Stromal cell of bone marrow (primary cell): ENCODE measurements at regions not wholly inside any gene's neighbourhood (a gene's known extent, or its start where the extent isn't known, plus 50 kb on each side); places are given as distances from the start of the nearest gene placed in this dataset.

Experiments used
- DNase-seq: peaks from one replicate; pipeline ENCODE4 v3.0.0-alpha.2; 2012; ENCODE audit warnings: low read depth

DNA sequence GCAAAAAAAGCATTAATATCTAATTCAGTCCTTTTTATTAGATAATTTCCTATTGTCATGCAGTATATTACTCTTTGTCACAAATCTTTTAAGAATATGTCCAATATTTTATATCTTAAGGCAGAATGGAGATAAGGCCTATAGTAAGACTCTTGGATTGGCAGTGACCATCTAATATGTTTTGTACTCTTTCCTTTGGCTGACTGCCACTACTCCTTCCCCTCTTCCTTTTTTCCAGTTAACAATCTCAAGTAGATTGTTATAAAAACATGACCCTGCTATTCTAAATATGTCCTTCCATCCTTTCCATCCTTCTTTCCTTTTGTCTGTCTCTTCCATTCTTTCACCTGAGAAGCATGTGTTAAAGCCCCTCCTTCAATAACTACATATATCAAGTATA, 92.8 kb upstream of the TMEM168 start:
- DNase-seq = no peak

DNA sequence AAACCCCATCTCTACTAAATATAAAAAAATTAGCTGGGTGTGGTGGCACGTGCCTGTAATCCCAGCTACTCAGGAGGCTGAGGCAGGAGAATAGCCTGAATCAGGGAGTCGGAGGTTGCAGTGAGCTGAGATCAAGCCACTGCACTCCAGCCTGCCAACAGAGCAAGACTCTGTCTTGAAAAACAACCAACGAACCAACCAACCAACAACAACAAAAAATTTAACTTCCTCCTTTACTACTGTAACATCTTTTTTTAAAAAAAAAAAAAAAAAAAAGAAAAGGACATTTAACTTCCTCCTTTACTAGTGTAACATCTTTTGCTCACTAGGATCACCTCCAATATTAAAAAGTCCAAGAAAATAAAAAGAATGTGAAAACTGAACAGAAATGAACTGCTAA, 92.3 kb upstream of the TMEM168 start:
- no peak for DNase-seq

DNA sequence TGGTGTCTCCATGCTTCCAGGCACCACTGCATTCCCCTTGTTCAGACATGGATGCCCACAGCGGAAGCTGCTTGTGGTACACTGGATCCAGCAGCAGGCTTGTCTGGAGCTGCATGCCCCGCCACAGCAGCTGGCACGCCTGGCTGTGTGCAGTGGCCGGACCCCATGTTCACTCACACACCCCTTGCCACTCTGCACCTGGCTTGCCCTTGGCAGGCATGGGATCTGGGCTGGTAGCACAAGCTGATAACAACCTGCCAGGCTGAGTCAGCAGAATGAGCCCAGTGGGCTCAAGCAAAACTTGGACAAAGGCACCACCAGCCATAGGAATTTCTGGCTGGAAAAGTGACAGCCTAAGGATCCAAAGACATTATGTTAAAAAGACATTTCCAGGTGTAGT, 91.8 kb upstream of the TMEM168 start:
- DNase-seq = no peak

DNA sequence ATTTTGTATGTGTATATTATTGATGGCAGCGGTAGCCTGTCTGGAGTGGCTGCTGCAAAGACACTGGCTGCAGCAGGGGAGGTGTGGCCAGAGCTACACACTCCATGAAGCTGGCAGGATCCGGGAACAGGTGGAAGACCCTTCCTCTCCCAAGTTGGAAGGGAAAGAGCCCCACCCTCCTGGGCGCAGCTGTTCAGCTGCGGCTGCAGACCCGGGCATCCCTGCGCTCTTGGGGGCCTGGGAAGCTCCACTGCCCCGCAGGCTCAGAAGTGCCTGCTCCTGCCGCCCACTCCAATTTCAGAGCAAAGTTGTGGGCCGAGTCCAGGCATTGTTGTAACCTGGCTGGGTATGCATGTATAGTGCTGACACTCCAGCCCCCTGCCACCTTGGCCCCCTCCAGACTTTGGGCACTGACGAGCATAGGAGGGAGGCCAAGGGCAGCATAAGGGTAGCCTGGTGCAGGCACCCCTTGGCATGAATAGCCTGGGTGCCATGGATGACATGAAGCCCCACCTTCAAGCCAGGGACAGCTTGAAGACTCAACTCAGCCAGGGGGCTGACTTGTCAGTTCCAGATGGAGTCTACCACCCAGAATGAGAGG, 90.7 kb upstream of the TMEM168 start:
- no peak for DNase-seq

DNA sequence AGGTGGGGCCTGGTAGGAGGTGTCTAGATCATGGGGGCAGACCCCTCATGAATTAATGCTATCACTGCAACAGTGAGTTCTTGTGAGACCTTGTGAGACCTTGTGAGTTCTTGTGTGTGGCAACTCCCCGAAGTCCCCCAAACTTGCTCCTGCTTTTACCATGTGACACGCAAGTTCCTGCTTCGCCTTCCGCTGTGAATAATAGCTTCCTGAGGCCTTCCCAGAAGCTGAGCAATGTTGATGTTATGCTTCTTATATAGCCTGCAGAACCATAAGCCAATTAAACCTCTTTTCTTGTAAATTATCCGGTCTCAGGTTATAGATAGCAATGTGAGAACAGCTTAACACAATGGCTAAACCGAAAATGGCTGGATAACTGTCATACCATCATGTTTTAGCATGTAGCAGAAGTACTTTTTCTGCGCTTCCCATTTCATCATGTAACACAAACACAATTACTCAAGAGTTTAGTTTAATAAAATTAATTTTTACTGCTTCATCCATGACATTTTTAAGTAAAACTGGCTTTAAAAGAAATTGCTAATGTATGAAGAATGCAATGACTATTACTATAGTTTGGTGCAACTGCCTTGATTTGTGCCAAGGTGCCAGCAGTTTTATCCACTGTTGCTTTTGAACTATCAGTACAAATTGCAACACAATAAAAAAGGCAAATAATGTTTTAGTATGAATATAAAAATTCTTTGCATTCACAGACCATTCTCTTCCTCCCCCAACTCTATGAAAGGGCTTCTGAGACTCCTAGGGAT, 87.7 kb upstream of the TMEM168 start:
- no peak for DNase-seq

DNA sequence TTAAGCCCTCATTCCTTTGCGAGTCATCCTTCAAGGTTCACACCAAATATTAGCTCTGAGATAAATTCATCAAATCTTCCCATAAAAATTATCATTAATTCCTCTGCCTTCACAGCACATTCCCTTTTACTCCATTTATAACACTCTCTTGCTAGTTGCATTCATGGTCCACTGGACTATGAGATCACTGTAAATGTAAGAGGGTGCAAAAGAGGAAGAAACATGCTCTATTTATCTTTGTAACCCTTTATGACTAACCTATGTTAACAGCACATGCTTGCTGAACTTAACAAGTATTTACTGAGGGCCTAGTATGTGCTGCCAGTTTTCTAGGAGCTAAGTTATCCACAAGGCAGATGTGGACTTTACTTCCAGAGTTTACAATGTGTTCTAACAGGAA, 86.7 kb upstream of the TMEM168 start:
- no peak for DNase-seq

DNA sequence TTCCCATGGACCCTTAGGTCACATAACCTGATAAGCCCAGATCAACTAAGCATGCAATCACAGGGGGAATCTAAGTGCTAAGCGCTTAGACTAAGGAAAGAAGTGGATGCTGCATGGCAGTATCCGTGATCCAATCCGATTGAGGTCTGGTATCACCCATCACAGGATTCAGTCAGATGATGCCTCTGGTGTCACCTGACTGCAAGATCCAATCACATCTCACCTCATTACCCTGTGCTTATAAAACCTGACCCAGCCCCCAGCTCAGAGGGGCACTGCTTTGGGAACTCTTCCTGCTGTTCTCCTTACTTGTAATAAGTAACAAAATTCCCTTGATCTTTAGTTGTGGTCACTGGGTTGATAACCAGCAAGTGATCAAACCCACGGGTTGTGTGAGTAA, 84.7 kb upstream of the TMEM168 start:
- DNase-seq = no peak

DNA sequence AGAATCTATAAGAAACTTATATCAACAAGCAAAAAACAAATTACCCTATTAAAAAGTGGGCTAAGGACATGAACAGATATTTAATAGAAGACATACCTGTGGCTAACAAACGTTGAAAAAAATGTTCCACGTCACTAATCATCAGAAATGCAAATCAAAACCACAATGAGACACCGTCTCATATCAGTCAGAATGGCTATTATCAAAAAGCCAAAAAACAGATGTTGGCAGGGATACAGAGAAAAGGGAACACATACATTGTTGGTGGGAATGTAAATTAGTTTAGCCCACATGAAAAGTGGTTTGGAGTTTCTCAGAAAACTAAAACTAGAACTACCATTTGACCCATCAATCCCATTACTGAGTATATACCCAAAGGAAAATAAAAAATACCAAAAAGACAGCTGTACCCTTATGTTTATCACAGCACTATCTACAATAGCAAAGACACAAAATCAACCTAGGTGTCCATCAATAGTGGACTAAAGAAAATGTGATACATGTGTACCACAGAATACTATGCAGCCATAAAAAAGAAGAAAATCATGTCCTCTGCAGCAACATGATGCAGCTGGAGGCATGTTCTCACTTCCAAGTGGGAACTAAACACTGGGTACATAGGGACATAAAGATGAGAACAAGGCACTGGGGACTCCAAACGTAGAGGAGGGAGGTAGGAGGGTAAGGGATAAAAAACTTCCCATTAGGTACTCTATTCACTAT, 83.8 kb upstream of the TMEM168 start:
- no peak for DNase-seq

DNA sequence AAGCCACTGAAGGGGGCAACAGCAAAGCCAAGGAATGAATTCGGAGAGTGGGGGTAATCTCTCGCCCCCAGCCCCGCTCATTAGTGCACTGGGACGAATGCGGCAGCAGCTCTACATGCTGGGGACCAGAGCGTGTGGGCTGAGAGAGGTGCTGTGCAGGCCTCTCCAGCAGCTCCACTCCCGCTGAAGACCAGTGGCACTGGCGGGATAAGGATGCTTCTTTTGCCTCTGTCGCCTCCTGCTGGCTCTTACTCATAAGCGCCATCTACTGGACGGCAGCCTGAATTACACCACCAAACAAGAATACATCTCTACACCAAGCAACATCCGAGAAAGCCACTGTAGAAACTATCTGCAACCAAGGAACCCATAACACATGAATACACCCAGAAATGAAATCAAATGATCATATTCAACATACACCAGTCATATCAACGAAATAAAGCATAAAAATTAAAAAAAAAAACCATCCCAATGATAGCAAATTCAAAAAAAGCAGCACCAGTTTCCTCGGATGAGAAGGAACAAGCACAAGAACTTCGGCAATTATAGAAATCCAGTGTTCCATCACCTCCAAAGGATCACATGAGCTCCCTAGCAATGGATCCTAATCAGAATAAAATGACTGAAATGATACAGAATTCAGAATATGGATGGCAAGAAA, 79.0 kb upstream of the TMEM168 start:
- no peak for DNase-seq

DNA sequence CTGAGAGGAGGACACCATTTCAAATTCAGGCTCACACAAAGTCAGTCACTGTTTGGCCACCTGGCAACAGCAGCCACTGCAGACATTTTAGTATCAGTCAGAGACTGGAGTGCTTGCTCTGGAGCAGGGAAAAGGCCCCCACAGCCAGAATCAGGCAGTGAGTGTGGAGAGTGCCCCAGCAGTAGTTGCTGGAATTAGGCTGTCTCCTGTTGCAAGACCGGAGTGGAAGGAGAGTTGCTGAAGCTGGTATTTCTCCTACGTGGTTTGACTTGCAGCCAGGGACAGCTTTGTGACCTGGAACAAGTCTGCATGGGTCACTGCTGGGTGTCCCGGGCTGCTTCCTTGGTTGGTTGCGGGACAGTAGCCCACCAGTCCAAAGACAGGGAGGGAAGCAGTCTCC, 78.4 kb upstream of the TMEM168 start:
- no peak for DNase-seq

DNA sequence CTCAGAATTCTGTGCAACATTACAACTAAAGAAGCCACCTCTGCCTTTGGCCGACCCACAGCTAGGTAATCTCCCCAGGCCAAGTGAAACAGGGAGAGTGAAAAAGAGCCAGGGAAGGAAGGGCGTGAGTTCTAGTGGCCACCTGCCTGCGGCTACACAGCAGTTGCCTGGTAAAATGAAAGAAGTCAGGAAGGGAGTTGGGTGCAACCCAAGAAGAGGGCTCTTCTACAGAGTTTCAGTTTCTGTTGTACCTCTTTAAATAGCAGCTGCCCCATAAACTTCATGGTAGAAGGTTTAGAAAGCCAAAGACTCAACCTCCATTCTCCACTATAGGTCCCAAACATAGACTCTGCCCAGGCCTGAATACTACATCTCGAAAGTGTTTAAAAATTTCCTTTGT, 76.2 kb upstream of the TMEM168 start:
- no peak for DNase-seq

DNA sequence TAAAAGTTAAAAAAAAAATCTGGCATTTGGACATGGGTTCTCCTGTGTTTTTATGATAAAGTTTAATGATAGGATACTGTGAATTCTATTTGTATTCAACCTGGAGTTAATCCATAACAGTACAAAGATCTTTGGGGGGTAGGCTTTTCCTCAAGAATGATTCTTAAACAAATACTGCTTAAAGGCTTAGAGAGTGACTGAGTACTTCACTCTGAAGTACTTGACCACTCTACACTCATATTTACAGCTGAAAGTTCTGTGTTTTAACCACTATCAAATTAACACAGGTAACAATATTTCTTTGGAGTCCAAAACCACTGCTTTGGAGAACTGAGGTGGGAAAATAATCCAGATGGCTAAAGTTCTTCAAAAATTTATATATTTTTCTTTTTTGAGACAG, 74.2 kb upstream of the TMEM168 start:
- DNase-seq = no peak

DNA sequence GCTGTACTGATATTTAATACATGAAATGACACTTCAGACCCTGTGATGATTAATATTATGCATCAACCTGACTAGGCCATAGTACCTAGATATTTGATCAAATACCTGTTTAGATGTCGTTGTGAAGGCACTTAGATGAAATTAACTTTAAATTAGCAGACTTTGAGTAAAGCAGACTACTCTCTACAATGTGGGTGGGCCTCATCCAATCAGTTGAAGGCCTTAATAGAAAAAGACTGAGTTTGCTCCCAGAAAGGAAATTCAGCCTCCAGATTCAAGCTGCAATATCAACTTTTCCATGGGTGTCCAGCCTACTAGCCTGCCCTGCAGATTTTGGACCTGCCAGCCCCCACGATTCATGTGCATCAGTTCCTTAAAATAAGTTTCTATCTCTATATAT, 68.6 kb upstream of the TMEM168 start:
- no peak for DNase-seq

DNA sequence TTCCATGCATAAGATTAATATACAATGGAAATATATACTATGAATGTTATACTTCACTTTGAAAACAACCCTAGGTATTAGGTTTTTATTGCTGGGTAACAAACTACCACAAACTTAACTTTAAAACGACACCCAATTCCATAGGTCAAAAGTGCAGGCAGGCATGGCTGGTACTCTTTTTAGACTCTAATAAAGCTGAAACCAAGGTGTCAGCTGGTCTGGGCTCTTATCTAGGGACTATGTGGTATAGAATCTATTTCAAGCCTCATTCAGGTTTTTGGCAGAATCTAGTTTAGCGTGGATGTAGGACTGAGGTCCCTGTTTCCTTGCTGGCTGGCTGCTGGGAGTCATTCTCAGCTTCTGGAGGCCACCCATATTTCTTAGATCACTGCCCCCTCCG, 65.0 kb upstream of the TMEM168 start:
- no peak for DNase-seq

DNA sequence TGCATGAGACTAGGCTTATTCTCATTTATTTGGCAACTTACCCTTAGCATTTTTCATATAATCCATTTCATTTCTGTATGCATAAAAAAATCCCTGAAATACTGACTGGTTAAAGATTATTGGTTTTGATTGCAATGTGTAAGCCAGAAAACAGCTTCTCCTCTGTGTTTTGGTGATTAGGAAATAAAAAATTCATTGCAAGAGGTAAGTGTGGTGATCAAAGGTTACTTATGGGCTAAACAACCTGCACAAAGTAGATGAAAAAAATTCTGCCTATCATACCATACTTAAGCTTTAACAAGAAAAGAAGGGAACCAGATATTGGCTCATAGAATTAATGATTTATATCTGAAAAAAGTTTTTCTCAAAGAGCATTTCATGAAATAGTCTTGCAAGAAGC, 64.0 kb upstream of the TMEM168 start:
- no peak for DNase-seq

DNA sequence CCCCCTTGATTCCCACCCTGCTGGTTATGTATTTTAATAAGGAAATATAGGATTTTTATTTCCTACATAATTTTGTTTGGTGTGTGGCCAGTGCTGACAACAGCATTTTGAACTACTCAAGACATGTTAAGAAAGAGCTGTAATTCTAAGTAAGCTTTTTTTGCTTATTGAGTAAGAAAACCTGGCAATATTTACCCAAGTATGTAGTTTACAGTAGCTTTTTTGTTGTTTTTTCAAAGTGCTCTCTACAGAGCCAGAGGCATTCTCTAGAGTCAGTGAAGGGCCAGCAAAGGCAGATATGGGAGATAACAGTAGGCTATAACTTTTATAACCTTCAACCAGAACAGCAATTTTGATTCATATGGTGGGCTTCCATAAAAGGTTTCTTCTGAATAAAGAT, 63.2 kb upstream of the TMEM168 start:
- DNase-seq = no peak

DNA sequence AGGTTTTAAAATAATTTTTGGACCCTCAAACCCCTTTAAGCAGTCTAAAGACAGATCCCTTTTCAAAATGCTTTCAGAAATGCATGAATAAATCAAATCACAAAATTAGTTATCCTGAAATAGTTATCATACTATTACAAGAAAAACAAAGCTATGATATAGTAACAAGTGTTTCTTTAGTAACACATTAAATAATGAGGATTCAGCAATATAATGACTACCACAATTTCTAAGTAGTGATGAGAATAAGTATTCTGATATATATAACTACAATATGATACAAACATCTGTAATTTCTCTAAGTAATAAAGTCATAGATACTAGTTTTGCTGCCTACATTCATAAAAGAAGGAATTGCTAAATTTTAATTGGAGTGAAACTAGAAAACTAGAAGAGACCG, 53.0 kb upstream of the TMEM168 start:
- no peak for DNase-seq
